ENCODE measurements at regions not wholly inside any gene's neighbourhood (a gene's known extent, or its start where the extent isn't known, plus 50 kb on each side); places are given as distances from the start of the nearest gene placed in this dataset.

DNA sequence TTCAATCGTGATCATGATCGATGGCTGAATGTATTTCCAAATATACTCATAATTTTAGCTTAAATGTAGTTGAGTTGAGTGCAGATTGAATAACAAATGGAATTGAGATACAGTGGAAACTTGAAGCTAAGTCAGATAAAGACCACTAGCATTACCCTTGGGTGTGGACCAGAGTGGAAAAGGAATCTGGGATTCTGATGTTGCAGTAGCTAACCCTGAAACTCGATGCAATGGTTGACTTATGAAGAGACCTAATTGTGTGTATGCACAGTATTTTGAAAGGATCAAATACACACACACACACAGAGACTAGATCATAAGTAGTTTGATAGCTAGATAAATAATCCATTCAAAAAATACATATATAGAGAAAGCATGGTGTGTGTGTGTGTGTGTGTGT is 135.8 kb downstream of the RXFP2 start:
- Histone ChIP-seq H3K4me3 (ENCODE audit: low read length in 2 of 2) (no peak overlapping the region), H3K27me3 (ENCODE audit: control insufficient read depth in 2 of 2, insufficient read depth in 1 of 2, low read length in 1 of 2) (no peaks in the 10 kb centered on the region), H3K9me3 (ENCODE audit: control insufficient read depth in 2 of 2, insufficient read depth in 1 of 2, low read length in 1 of 2) (no peaks in the 10 kb centered on the region), H3K27ac (ENCODE audit: low read depth in 1 of 2, low read length in 1 of 2) (no peak overlapping the region), H3K36me3 (ENCODE audit: control insufficient read depth in 2 of 2, insufficient read depth in 2 of 2, low read length in 1 of 2) (no peaks in the 10 kb centered on the region), H3K4me1 (ENCODE audit: control insufficient read depth in 2 of 2, insufficient read depth in 2 of 2, low read length in 2 of 2) (no peaks in the 10 kb centered on the region)
- no peak for DNase-seq (ENCODE audit: low read depth in 6 of 9, low spot score in 9 of 9)
- 92% methylated on average over 3 of the region's 3 CpGs for WGBS

DNA sequence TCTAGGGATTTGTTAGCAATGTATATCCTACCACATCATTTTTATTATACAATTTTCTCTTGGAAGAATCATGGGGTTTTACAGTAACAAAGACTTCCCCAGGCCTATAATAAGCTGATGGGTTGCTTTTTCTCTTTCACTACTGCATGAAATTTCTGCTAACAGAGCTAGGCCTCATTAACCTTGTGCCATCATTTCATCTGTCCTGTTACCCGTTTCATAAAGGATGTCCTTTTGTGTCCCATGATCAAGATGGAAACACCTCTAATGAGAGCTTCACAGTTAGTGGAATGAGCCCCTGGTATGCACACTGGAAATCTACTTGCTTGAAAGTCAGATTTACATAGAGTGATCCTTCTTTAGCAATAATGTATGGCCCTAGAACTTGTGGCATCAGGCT is 138.7 kb downstream of the RXFP2 start:
- DNase-seq (ENCODE audit: low read depth in 6 of 9, low spot score in 9 of 9), result no peak
- Histone ChIP-seq H3K4me1 (ENCODE audit: control insufficient read depth in 2 of 2, insufficient read depth in 2 of 2, low read length in 2 of 2) (no peaks in the 10 kb centered on the region), H3K27me3 (ENCODE audit: control insufficient read depth in 2 of 2, insufficient read depth in 1 of 2, low read length in 1 of 2) (no peaks in the 10 kb centered on the region), H3K27ac (ENCODE audit: low read depth in 1 of 2, low read length in 1 of 2) (no peak overlapping the region), H3K4me3 (ENCODE audit: low read length in 2 of 2) (no peak overlapping the region), H3K9me3 (ENCODE audit: control insufficient read depth in 2 of 2, insufficient read depth in 1 of 2, low read length in 1 of 2) (no peaks in the 10 kb centered on the region), H3K36me3 (ENCODE audit: control insufficient read depth in 2 of 2, insufficient read depth in 2 of 2, low read length in 1 of 2) (no peaks in the 10 kb centered on the region)
- 94% methylated on average over 1 of the region's 1 CpG for WGBS

DNA sequence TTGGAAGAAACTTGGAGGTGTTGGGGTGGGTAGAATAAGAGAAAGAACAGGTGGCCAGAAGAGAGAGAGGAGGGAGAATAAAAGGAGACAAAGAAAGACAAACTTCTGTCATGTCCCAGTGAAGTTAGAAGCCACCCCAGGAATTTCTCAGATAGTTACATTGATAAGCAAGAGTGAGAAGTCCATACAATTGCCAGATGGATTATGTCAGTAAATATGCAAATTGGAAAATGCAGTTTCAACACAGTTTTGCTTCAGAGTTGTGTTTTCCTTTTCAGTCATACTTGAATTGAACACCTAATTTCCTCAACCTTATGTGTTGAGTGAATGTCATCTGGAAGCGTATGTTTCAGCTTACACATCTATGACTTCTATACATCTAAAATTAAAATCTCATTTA is 139.2 kb downstream of the RXFP2 start:
- Histone ChIP-seq H3K36me3 (ENCODE audit: control insufficient read depth in 2 of 2, insufficient read depth in 2 of 2, low read length in 1 of 2) (no peaks in the 10 kb centered on the region), H3K4me3 (ENCODE audit: low read length in 2 of 2) (no peak overlapping the region), H3K4me1 (ENCODE audit: control insufficient read depth in 2 of 2, insufficient read depth in 2 of 2, low read length in 2 of 2) (no peaks in the 10 kb centered on the region), H3K27me3 (ENCODE audit: control insufficient read depth in 2 of 2, insufficient read depth in 1 of 2, low read length in 1 of 2) (no peaks in the 10 kb centered on the region), H3K9me3 (ENCODE audit: control insufficient read depth in 2 of 2, insufficient read depth in 1 of 2, low read length in 1 of 2) (no peaks in the 10 kb centered on the region), H3K27ac (ENCODE audit: low read depth in 1 of 2, low read length in 1 of 2) (no peak overlapping the region)
- DNase-seq (ENCODE audit: low read depth in 6 of 9, low spot score in 9 of 9), result no peak
- 94% methylated on average over 1 of the region's 1 CpG for WGBS

DNA sequence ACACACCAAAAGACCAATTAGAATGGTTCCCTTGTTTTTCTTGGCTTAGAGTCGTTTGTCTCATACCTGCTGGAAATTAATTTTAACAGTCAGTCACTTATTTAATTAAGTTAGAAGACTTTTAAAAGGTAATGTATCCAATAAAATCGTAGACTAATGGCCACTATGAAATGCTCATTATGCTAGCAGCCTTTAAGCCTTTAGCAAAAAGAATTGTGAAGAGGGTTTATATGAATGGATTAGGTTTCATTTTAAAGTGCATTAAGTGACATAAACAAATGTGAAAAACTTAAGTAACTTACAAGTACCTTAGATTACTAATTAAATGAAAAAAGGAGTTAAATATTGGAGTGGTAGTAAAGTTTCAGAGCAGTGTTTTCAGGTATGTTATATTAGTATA is 139.6 kb downstream of the RXFP2 start:
- 92% methylated on average over 2 of the region's 2 CpGs for WGBS

DNA sequence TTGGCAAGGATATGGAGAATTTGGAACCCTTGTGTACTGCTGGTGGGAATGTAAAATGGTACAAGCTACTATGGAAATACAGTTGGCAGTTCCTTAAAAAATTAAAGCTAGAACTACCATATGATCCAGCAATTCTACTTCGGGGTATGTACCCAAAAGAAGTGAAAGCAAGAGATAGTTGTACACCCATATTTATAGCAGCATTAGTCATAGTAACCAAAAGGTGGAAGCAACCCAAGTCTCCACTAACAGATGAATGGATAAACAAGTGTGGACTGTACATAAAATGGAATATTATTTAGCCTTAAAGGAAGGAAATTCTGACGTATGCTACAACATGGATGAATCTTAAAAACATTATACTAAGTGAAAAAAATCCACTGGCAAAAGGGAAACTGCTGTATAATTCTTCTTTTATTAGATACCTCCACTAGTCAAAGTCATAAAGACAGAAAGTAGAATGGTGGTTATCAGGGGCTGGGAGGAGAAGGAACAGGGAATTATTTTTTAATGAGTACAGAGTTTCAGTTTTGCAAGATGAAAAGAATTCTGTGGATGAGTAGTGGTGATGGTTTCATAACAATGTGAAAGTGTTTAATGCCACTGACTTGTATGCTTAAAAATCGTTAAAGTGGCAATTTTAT is 141.6 kb downstream of the RXFP2 start:
- H3K4me3 ChIP-seq (ENCODE audit: low read length in 2 of 2), result no peak overlapping the region
- no peak overlapping the region for H3K27ac ChIP-seq (ENCODE audit: low read depth in 1 of 2, low read length in 1 of 2)
- 91% methylated on average over 3 of the region's 3 CpGs for WGBS
- H3K4me1 ChIP-seq (ENCODE audit: control insufficient read depth in 2 of 2, insufficient read depth in 2 of 2, low read length in 2 of 2), result no peaks in the 10 kb centered on the region
- no peak for DNase-seq (ENCODE audit: low read depth in 6 of 9, low spot score in 9 of 9)
- no peaks in the 10 kb centered on the region for H3K36me3 ChIP-seq (ENCODE audit: control insufficient read depth in 2 of 2, insufficient read depth in 2 of 2, low read length in 1 of 2)
- H3K9me3 ChIP-seq (ENCODE audit: control insufficient read depth in 2 of 2, insufficient read depth in 1 of 2, low read length in 1 of 2), result no peaks in the 10 kb centered on the region
- no peaks in the 10 kb centered on the region for H3K27me3 ChIP-seq (ENCODE audit: control insufficient read depth in 2 of 2, insufficient read depth in 1 of 2, low read length in 1 of 2)

More for the DNA sequence above, 139.6 kb downstream of the RXFP2 start:
- Histone ChIP-seq H3K27ac (ENCODE audit: low read depth in 1 of 2, low read length in 1 of 2) (no peak overlapping the region), H3K9me3 (ENCODE audit: control insufficient read depth in 2 of 2, insufficient read depth in 1 of 2, low read length in 1 of 2) (no peaks in the 10 kb centered on the region), H3K4me3 (ENCODE audit: low read length in 2 of 2) (no peak overlapping the region), H3K36me3 (ENCODE audit: control insufficient read depth in 2 of 2, insufficient read depth in 2 of 2, low read length in 1 of 2) (no peaks in the 10 kb centered on the region), H3K27me3 (ENCODE audit: control insufficient read depth in 2 of 2, insufficient read depth in 1 of 2, low read length in 1 of 2) (no peaks in the 10 kb centered on the region), H3K4me1 (ENCODE audit: control insufficient read depth in 2 of 2, insufficient read depth in 2 of 2, low read length in 2 of 2) (no peaks in the 10 kb centered on the region)
- no peak for DNase-seq (ENCODE audit: low read depth in 6 of 9, low spot score in 9 of 9)

DNA sequence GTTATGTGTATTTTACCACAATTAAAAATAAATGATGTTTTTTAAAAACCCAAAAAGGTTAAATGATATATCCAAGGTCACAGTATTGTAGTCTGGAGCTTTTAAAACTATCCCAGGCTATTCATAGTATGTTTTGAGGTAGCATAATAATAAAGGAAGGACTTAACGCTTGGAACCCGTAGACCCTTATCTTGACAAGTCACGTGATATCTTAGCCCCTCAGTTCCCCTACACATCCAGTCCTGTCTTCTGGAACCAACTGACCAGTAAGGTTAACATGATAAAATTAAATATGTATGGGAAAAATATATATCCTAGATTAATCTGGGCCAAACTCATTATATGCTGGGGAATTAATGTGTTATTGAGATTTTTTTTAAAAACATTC is 142.2 kb downstream of the RXFP2 start:
- no peaks in the 10 kb centered on the region for H3K27me3 ChIP-seq (ENCODE audit: control insufficient read depth in 2 of 2, insufficient read depth in 1 of 2, low read length in 1 of 2)
- DNase-seq (ENCODE audit: low read depth in 6 of 9, low spot score in 9 of 9), result no peak
- H3K4me1 ChIP-seq (ENCODE audit: control insufficient read depth in 2 of 2, insufficient read depth in 2 of 2, low read length in 2 of 2), result no peaks in the 10 kb centered on the region
- no peak overlapping the region for H3K4me3 ChIP-seq (ENCODE audit: low read length in 2 of 2)
- H3K27ac ChIP-seq (ENCODE audit: low read depth in 1 of 2, low read length in 1 of 2), result no peak overlapping the region
- no peaks in the 10 kb centered on the region for H3K9me3 ChIP-seq (ENCODE audit: control insufficient read depth in 2 of 2, insufficient read depth in 1 of 2, low read length in 1 of 2)
- 97% methylated on average over 3 of the region's 3 CpGs for WGBS
- no peaks in the 10 kb centered on the region for H3K36me3 ChIP-seq (ENCODE audit: control insufficient read depth in 2 of 2, insufficient read depth in 2 of 2, low read length in 1 of 2)

DNA sequence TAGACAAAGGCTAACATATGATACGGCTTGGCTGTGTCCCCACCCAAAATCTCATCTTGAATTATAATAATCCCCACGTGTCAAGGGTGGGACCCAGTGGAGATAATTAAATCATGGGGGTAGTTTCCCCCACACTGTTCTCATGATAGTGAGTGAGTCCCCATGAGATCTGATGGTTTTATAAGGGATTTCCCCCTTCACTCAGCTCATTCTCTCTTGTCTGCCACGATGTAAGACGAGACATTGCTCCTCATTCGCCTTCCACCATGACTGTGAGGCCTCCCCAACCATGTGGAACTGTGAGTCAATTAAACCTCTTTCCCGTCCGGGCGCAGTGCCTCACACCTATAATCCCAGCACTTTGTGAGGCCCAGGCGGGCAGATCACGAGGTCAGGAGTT is 143.5 kb downstream of the RXFP2 start:
- Histone ChIP-seq H3K27me3 (ENCODE audit: control insufficient read depth in 2 of 2, insufficient read depth in 1 of 2, low read length in 1 of 2) (no peaks in the 10 kb centered on the region), H3K27ac (ENCODE audit: low read depth in 1 of 2, low read length in 1 of 2) (no peak overlapping the region), H3K36me3 (ENCODE audit: control insufficient read depth in 2 of 2, insufficient read depth in 2 of 2, low read length in 1 of 2) (no peaks in the 10 kb centered on the region), H3K4me3 (ENCODE audit: low read length in 2 of 2) (no peak overlapping the region), H3K9me3 (ENCODE audit: control insufficient read depth in 2 of 2, insufficient read depth in 1 of 2, low read length in 1 of 2) (no peaks in the 10 kb centered on the region), H3K4me1 (ENCODE audit: control insufficient read depth in 2 of 2, insufficient read depth in 2 of 2, low read length in 2 of 2) (no peaks in the 10 kb centered on the region)
- DNase-seq (ENCODE audit: low read depth in 6 of 9, low spot score in 9 of 9), result no peak
- 86% methylated on average over 10 of the region's 10 CpGs for WGBS

DNA sequence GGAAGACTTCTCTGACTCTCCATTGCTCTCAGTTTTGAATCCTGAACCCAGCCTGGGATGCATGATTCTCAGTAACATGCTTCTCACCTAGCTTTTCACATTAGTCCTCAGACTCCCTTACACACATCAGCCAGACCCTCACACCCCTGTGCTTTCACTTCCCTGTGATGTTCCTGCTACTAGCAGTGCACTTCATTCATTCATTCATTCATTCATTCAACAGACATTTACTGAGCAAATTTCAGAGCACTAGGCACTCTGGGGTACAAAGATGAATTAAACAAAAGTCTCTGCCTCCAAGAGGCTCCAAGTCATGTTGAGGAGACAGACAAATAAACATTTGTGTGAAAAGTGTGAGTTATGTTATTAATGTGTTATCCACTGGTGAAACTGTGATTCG is 145.2 kb downstream of the RXFP2 start:
- Histone ChIP-seq H3K27me3 (ENCODE audit: control insufficient read depth in 2 of 2, insufficient read depth in 1 of 2, low read length in 1 of 2) (no peaks in the 10 kb centered on the region), H3K36me3 (ENCODE audit: control insufficient read depth in 2 of 2, insufficient read depth in 2 of 2, low read length in 1 of 2) (no peaks in the 10 kb centered on the region), H3K9me3 (ENCODE audit: control insufficient read depth in 2 of 2, insufficient read depth in 1 of 2, low read length in 1 of 2) (no peaks in the 10 kb centered on the region), H3K4me3 (ENCODE audit: low read length in 2 of 2) (no peak overlapping the region), H3K27ac (ENCODE audit: low read depth in 1 of 2, low read length in 1 of 2) (no peak overlapping the region), H3K4me1 (ENCODE audit: control insufficient read depth in 2 of 2, insufficient read depth in 2 of 2, low read length in 2 of 2) (no peaks in the 10 kb centered on the region)
- 98% methylated on average over 1 of the region's 1 CpG for WGBS
- DNase-seq (ENCODE audit: low read depth in 6 of 9, low spot score in 9 of 9), result no peak

DNA sequence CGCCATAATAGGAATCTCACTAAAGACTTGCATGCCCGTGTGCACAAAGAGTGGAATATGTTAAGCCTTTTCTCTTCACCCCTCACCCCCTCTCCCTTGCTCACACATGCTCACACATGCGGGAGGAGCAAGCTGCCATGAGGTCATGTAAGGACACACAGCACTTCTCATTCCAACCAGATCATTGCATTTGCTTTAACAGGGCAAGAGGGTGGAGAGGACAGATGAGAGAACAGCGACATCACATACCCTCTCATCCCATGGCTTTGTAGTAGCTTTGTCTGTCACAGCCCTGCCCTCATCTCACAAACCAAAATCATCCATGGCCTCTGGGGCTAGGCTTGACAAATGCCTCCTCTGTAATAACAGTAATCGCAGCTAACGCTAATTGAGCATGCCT is 145.6 kb upstream of the FRY start:
- Histone ChIP-seq H3K27ac (ENCODE audit: low read depth in 1 of 2, low read length in 1 of 2) (no peak overlapping the region), H3K36me3 (ENCODE audit: control insufficient read depth in 2 of 2, insufficient read depth in 2 of 2, low read length in 1 of 2) (no peaks in the 10 kb centered on the region), H3K27me3 (ENCODE audit: control insufficient read depth in 2 of 2, insufficient read depth in 1 of 2, low read length in 1 of 2) (no peaks in the 10 kb centered on the region), H3K4me3 (ENCODE audit: low read length in 2 of 2) (no peak overlapping the region), H3K9me3 (ENCODE audit: control insufficient read depth in 2 of 2, insufficient read depth in 1 of 2, low read length in 1 of 2) (no peaks in the 10 kb centered on the region), H3K4me1 (ENCODE audit: control insufficient read depth in 2 of 2, insufficient read depth in 2 of 2, low read length in 2 of 2) (no peaks in the 10 kb centered on the region)
- 90% methylated on average over 6 of the region's 6 CpGs for WGBS
- no peak for DNase-seq (ENCODE audit: low read depth in 6 of 9, low spot score in 9 of 9)

DNA sequence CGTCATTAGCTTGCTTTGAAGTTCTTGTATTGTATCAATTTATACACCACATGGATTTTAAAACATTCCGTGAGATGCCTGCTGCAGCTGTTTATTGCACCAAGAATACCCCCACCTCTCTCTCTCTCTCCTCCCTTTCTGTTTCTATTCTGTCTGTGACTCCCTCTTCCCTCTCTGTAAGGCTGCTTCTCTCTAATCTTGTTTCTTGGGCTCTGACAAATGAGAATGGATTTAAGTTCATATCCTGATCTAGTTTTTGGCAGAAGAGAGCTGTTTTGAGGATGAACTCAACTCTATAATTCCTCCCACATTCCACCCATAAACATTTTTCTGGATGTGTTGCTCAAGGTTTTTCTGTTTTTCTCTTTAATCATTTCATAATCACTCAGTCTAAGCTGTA is 144.3 kb upstream of the FRY start:
- Histone ChIP-seq H3K4me1 (ENCODE audit: control insufficient read depth in 2 of 2, insufficient read depth in 2 of 2, low read length in 2 of 2) (no peaks in the 10 kb centered on the region), H3K27ac (ENCODE audit: low read depth in 1 of 2, low read length in 1 of 2) (no peak overlapping the region), H3K4me3 (ENCODE audit: low read length in 2 of 2) (no peak overlapping the region), H3K36me3 (ENCODE audit: control insufficient read depth in 2 of 2, insufficient read depth in 2 of 2, low read length in 1 of 2) (no peaks in the 10 kb centered on the region), H3K27me3 (ENCODE audit: control insufficient read depth in 2 of 2, insufficient read depth in 1 of 2, low read length in 1 of 2) (no peaks in the 10 kb centered on the region), H3K9me3 (ENCODE audit: control insufficient read depth in 2 of 2, insufficient read depth in 1 of 2, low read length in 1 of 2) (no peaks in the 10 kb centered on the region)
- 93% methylated on average over 2 of the region's 2 CpGs for WGBS
- DNase-seq (ENCODE audit: low read depth in 6 of 9, low spot score in 9 of 9), result no peak
